CD14-positive monocyte (primary cell): ENCODE measurements at regions not wholly inside any gene's neighbourhood (a gene's known extent, or its start where the extent isn't known, plus 50 kb on each side); places are given as distances from the start of the nearest gene placed in this dataset.

ENCODE experiments used
- DNase-seq, 3 donors: peaks; one replicate each; pipeline ENCODE4 v3.0.0-alpha.2; 2011 to 2022
- H2AFZ ChIP-seq: 2 replicates; pipeline ENCODE4 v1.6.0; 2012; ENCODE audit warnings: mild to moderate bottlenecking, low read depth, low read length, inconsistent platforms; ENCODE audit not compliant: insufficient read depth, poor library complexity, severe bottlenecking
- H3K27ac ChIP-seq, 2 donors: 1 replicate in 1 of 2; 2 replicates in 1 of 2; pipeline ENCODE4 v1.5.1; 2012 to 2013; ENCODE audit warnings: low read length in 2 of 2, control low read depth in 1 of 2, inconsistent platforms in 1 of 2, low read depth in 1 of 2, mild to moderate bottlenecking in 1 of 2
- H3K27me3 ChIP-seq, 2 donors: one replicate each; pipeline versions ENCODE4 v1.6.0 to v1.6.1; 2011 to 2013; ENCODE audit warnings: low read length in 2 of 2; ENCODE audit not compliant: control insufficient read depth in 2 of 2, insufficient read depth in 2 of 2
- H3K36me3 ChIP-seq, 2 donors: replicated peaks in 1 of 2; 1 replicate in 1 of 2; 2 replicates in 1 of 2; pipeline versions ENCODE4 v1.5.1 to v1.6.1; 2012 to 2013; ENCODE audit warnings: low read length in 2 of 2, control low read depth in 1 of 2, inconsistent platforms in 1 of 2, mild to moderate bottlenecking in 1 of 2; ENCODE audit not compliant: insufficient read depth in 2 of 2, control insufficient read depth in 1 of 2
- H3K4me1 ChIP-seq, 2 donors: 1 replicate in 1 of 2; 2 replicates in 1 of 2; pipeline versions ENCODE4 v1.5.1 to v1.6.1; 2012 to 2013; ENCODE audit warnings: low read length in 2 of 2, control low read depth in 1 of 2, inconsistent platforms in 1 of 2, mild to moderate bottlenecking in 1 of 2, moderate library complexity in 1 of 2; ENCODE audit not compliant: insufficient read depth in 2 of 2, control insufficient read depth in 1 of 2
- H3K4me2 ChIP-seq: replicated peaks from 2 replicates; pipeline ENCODE3; 2012; ENCODE audit warnings: low read length, moderate library complexity, mild to moderate bottlenecking; ENCODE audit not compliant: poor library complexity, severe bottlenecking; ENCODE audit errors: extremely low read depth
- H3K4me3 ChIP-seq, 3 experiments: fragments of 200-600 bp in 1 of 3; sonication (generic) in 1 of 3; replicated peaks in 1 of 3; 1 replicate in 2 of 3; 2 replicates in 1 of 3; pipeline ENCODE4 v1.5.1; 2011 to 2013; ENCODE audit warnings: low read length in 3 of 3, mild to moderate bottlenecking in 3 of 3, control low read depth in 2 of 3, low read depth in 2 of 3, inconsistent platforms in 1 of 3, moderate library complexity in 1 of 3
- H3K79me2 ChIP-seq: 2 replicates; pipeline ENCODE4 v1.6.0; 2012; ENCODE audit warnings: mild to moderate bottlenecking, control low read depth, inconsistent platforms, low read length, moderate library complexity; ENCODE audit not compliant: insufficient read depth
- H3K9ac ChIP-seq: 2 replicates; pipeline ENCODE4 v1.6.0; 2017; ENCODE audit warnings: low read length, mild to moderate bottlenecking; ENCODE audit not compliant: insufficient read depth, poor library complexity, severe bottlenecking
- H3K9me3 ChIP-seq, 2 donors: replicated peaks in 1 of 2; 1 replicate in 1 of 2; 2 replicates in 1 of 2; pipeline versions ENCODE4 v1.5.1 to v1.6.1; 2012 to 2013; ENCODE audit warnings: low read length in 2 of 2, control low read depth in 1 of 2; ENCODE audit not compliant: control insufficient read depth in 1 of 2, insufficient read depth in 1 of 2
- H4K20me1 ChIP-seq: 2 replicates; pipeline ENCODE4 v1.6.0; 2012; ENCODE audit warnings: mild to moderate bottlenecking, low read length, control low read depth, moderate library complexity; ENCODE audit not compliant: insufficient read depth
- H3K27ac Mint-ChIP-seq, 7 donors: one replicate each; pipeline ENCODE4 v1.8.0; 2020; ENCODE audit warnings: mild to moderate bottlenecking in 7 of 7, mixed read lengths in 7 of 7, moderate library complexity in 6 of 7, inconsistent platforms in 2 of 7
- H3K27me3 Mint-ChIP-seq, 3 donors: one replicate each; pipeline ENCODE4 v1.8.0; 2021 to 2022; ENCODE audit warnings: low read depth in 3 of 3, mild to moderate bottlenecking in 3 of 3, mixed read lengths in 3 of 3, moderate library complexity in 3 of 3, inconsistent platforms in 1 of 3
- H3K36me3 Mint-ChIP-seq, 2 donors: one replicate each; pipeline ENCODE4 v1.8.0; 2020; ENCODE audit warnings: mixed read lengths in 2 of 2, inconsistent platforms in 1 of 2, mild to moderate bottlenecking in 1 of 2
- H3K4me1 Mint-ChIP-seq: one replicate; pipeline ENCODE4 v1.8.0; 2020; ENCODE audit warnings: mild to moderate bottlenecking, mixed read lengths
- H3K4me3 Mint-ChIP-seq, 2 donors: one replicate each; pipeline ENCODE4 v1.8.0; 2020; ENCODE audit warnings: mild to moderate bottlenecking in 2 of 2, mixed read lengths in 2 of 2, moderate library complexity in 1 of 2
- H3K9me3 Mint-ChIP-seq, 7 donors: one replicate each; pipeline ENCODE4 v1.8.0; 2020 to 2022; ENCODE audit warnings: mixed read lengths in 7 of 7, mild to moderate bottlenecking in 6 of 7, moderate library complexity in 6 of 7, inconsistent platforms in 2 of 7
- WGBS: methylation state at CpG from one replicate; pipeline ENCODE4 v1.1.5; 2013; ENCODE audit warnings: missing lambda C conversion rate; ENCODE audit not compliant: insufficient coverage; 5-methylcytosine and 5-hydroxymethylcytosine counted together
- intact Hi-C, 2 donors: fragments of 100-400 bp; cut with micrococcal nuclease; formaldehyde crosslinking; loops; one replicate each; pipeline versions ENCODE4 v1.15.0 to v1.15.1; 2023
- TF ChIP-seq, protein P1 (sequence below): fragments of 200-600 bp; IDR thresholded peaks from one replicate; pipeline ENCODE4 v1.8.0; 2022; ENCODE audit warnings: antibody characterized with exemption, mild to moderate bottlenecking

DNA sequence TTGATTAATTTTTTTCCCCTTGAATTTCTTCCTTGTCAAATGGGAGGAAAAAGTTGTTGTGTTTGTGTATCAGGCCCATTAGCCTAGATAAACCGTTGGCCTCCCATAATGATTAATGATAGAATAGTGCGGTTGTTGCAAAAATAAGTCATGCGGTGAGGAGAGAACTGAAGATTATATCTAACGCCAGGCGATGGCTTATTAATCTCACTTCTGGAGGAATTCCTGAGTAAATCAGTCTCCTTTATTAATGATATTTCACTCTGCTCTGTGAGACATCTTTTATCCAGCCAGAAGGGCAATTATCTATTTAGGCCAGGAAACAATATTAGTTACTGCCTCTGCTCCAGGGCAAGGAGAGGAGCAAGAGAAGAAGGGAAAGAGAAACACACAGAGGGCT, 107.3 kb downstream of the IRX5 start:
- Histone ChIP-seq H2AFZ (no peak overlapping the region), H3K27ac (no peak overlapping the region), H3K36me3 (no peaks in the 10 kb centered on the region), H4K20me1 (no peaks in the 10 kb centered on the region), H3K79me2 (no peaks in the 10 kb centered on the region), H3K4me1 (no peaks in the 10 kb centered on the region), H3K9me3 (no peaks in the 10 kb centered on the region), H3K4me2 (no peak overlapping the region), H3K4me3 (no peak overlapping the region), H3K9ac (no peak overlapping the region), H3K27me3 (no peaks in the 10 kb centered on the region)
- Mint-ChIP-seq H3K27me3 (peaks cover 2 to 6% (median 2%) of the 10 kb centered on the region in 3 donors), H3K9me3 (peaks cover 0 to 2% (median 0%) of the 10 kb centered on the region in 7 donors), H3K4me1 (no peaks in the 10 kb centered on the region), H3K27ac (no peak overlapping the region), H3K36me3 (no peaks in the 10 kb centered on the region), H3K4me3 (no peak overlapping the region)
- intact Hi-C loops = no loop called here
- no peak for DNase-seq
- TF ChIP-seq, protein P1, sequence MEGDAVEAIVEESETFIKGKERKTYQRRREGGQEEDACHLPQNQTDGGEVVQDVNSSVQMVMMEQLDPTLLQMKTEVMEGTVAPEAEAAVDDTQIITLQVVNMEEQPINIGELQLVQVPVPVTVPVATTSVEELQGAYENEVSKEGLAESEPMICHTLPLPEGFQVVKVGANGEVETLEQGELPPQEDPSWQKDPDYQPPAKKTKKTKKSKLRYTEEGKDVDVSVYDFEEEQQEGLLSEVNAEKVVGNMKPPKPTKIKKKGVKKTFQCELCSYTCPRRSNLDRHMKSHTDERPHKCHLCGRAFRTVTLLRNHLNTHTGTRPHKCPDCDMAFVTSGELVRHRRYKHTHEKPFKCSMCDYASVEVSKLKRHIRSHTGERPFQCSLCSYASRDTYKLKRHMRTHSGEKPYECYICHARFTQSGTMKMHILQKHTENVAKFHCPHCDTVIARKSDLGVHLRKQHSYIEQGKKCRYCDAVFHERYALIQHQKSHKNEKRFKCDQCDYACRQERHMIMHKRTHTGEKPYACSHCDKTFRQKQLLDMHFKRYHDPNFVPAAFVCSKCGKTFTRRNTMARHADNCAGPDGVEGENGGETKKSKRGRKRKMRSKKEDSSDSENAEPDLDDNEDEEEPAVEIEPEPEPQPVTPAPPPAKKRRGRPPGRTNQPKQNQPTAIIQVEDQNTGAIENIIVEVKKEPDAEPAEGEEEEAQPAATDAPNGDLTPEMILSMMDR = no peak
- WGBS = no CpG with 5 or more reads among the region's 5 CpGs

DNA sequence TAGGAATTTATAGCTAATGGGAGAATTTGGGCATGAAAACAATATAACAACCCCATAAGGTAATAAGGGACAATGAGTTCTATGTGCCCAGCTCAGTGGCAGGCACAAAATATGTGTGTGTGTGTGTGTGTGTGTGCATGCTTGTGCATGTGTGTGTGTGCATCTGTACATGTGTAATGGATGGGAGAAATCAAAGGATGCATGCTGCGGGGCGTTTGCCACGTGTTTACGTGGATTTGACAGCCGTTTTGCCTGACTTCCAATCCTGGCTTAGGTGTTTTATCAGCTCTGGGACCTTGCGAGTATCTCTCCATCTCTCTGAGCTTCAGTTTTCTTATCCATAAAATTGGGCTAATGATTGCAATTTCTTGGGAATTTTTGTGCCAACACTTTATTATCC, 108.4 kb downstream of the IRX5 start:
- H3K27ac Mint-ChIP-seq = no peak overlapping the region
- H3K9me3 ChIP-seq = no peaks in the 10 kb centered on the region
- 78% methylated on average over 4 of the region's 6 CpGs for WGBS
- H3K4me1 Mint-ChIP-seq = no peaks in the 10 kb centered on the region
- H3K27me3 ChIP-seq = no peaks in the 10 kb centered on the region
- H3K27ac ChIP-seq = no peak overlapping the region
- intact Hi-C loops = no loop called here
- no peaks in the 10 kb centered on the region for H3K36me3 ChIP-seq
- no peak overlapping the region for H3K4me2 ChIP-seq
- H3K4me1 ChIP-seq = no peaks in the 10 kb centered on the region
- no peak overlapping the region for H3K4me3 Mint-ChIP-seq
- H3K9ac ChIP-seq = no peak overlapping the region
- no peaks in the 10 kb centered on the region for H3K36me3 Mint-ChIP-seq
- H2AFZ ChIP-seq = no peak overlapping the region
- peaks cover 4 to 6% (median 5%) of the 10 kb centered on the region in 3 donors for H3K27me3 Mint-ChIP-seq
- no peak overlapping the region for H3K4me3 ChIP-seq
- no peaks in the 10 kb centered on the region for H3K79me2 ChIP-seq
- no peaks in the 10 kb centered on the region for H4K20me1 ChIP-seq
- DNase-seq = no peak
- TF ChIP-seq, protein P1 = no peak
- peaks cover 0 to 2% (median 0%) of the 10 kb centered on the region in 7 donors for H3K9me3 Mint-ChIP-seq
